HG03432 (cell line): ENCODE measurements at regions not wholly inside any gene's neighbourhood (a gene's known extent, or its start where the extent isn't known, plus 50 kb on each side); places are given as distances from the start of the nearest gene placed in this dataset.

Source experiments
- ATAC-seq: cut with Tn5 transposase; IDR thresholded peaks from one replicate; pipeline ENCODE4 v1.9.1; 2021; ENCODE audit warnings: mild to moderate bottlenecking, moderate library complexity; ENCODE audit not compliant: unreplicated experiment

- no peak for ATAC-seq
Measured at GRCh38 chr3:174639970-174640369, 219.2 kb upstream of the NAALADL2 start.

- no peak for ATAC-seq
Measured at GRCh38 chr3:174640932-174641331, 218.2 kb upstream of the NAALADL2 start.

- no peak for ATAC-seq
Measured at GRCh38 chr3:174644287-174644686, 214.8 kb upstream of the NAALADL2 start.

- ATAC-seq = no peak
Measured at GRCh38 chr3:174651951-174652350, 207.2 kb upstream of the NAALADL2 start.

- no peak for ATAC-seq
Measured at GRCh38 chr3:174659511-174659910, 199.6 kb upstream of the NAALADL2 start.

GRCh38 chr3:174662653-174663052 lies 196.5 kb upstream of the NAALADL2 start:
- ATAC-seq = no peak

- no peak for ATAC-seq
Measured at GRCh38 chr3:174667386-174667785, 191.7 kb upstream of the NAALADL2 start.

GRCh38 chr3:174675406-174675805 lies 183.7 kb upstream of the NAALADL2 start:
- no peak for ATAC-seq

GRCh38 chr3:174681784-174682183 lies 177.3 kb upstream of the NAALADL2 start:
- no peak for ATAC-seq

GRCh38 chr3:174685796-174686195 lies 173.3 kb upstream of the NAALADL2 start:
- ATAC-seq = no peak

GRCh38 chr3:174697310-174697709 lies 161.8 kb upstream of the NAALADL2 start:
- no peak for ATAC-seq

- no peak for ATAC-seq
Measured at GRCh38 chr3:174700736-174701135, 158.4 kb upstream of the NAALADL2 start.

GRCh38 chr3:174710612-174711011 lies 148.5 kb upstream of the NAALADL2 start:
- ATAC-seq = no peak

- ATAC-seq = no peak
Measured at GRCh38 chr3:174715386-174715785, 143.7 kb upstream of the NAALADL2 start.

- ATAC-seq = no peak
Measured at GRCh38 chr3:174716956-174717505, 142.1 kb upstream of the NAALADL2 start.

GRCh38 chr3:174720717-174721116 lies 138.4 kb upstream of the NAALADL2 start:
- ATAC-seq = no peak

GRCh38 chr3:174725303-174725702 lies 133.8 kb upstream of the NAALADL2 start:
- ATAC-seq = no peak

- no peak for ATAC-seq
Measured at GRCh38 chr3:174737966-174738365, 121.2 kb upstream of the NAALADL2 start.

- no peak for ATAC-seq
Measured at GRCh38 chr3:174749143-174749542, 110.0 kb upstream of the NAALADL2 start.

GRCh38 chr3:174755833-174756829 lies 103.0 kb upstream of the NAALADL2 start:
- ATAC-seq = no peak

GRCh38 chr3:174758943-174759342 lies 100.2 kb upstream of the NAALADL2 start:
- no peak for ATAC-seq

GRCh38 chr3:174767406-174767805 lies 91.7 kb upstream of the NAALADL2 start:
- no peak for ATAC-seq
